ENCODE measurements at regions not wholly inside any gene's neighbourhood (a gene's known extent, or its start where the extent isn't known, plus 50 kb on each side); places are given as distances from the start of the nearest gene placed in this dataset.

DNA sequence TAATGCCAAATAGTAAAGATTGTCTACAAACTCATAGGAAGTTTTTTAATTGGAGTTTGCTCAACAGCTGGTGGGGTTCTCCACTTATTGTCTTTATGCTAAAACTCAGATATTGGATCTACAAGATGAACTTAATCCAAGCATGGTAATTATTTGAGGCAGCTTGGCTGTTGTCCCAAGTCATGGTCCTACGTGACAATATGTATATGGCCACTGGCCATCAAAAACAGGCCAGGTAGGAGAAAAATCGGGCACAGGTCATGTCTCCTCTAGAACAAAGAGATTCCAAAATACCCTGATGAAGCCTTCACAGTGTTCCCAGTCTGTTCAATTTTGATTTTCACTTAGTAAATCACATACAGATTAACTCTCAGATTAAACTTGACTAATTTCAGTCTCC lies 606.4 kb downstream of the TNS3 start:
- TF ChIP-seq EP300 (IDR thresholded peaks at IDR 0.05) = no peak
- TF ChIP-seq, protein P1, sequence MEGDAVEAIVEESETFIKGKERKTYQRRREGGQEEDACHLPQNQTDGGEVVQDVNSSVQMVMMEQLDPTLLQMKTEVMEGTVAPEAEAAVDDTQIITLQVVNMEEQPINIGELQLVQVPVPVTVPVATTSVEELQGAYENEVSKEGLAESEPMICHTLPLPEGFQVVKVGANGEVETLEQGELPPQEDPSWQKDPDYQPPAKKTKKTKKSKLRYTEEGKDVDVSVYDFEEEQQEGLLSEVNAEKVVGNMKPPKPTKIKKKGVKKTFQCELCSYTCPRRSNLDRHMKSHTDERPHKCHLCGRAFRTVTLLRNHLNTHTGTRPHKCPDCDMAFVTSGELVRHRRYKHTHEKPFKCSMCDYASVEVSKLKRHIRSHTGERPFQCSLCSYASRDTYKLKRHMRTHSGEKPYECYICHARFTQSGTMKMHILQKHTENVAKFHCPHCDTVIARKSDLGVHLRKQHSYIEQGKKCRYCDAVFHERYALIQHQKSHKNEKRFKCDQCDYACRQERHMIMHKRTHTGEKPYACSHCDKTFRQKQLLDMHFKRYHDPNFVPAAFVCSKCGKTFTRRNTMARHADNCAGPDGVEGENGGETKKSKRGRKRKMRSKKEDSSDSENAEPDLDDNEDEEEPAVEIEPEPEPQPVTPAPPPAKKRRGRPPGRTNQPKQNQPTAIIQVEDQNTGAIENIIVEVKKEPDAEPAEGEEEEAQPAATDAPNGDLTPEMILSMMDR (IDR thresholded peaks at IDR 0.05) = no peak
- TF ChIP-seq POLR2A (IDR thresholded peaks at IDR 0.05) = no peak
